ENCODE measurements at regions not wholly inside any gene's neighbourhood (a gene's known extent, or its start where the extent isn't known, plus 50 kb on each side); places are given as distances from the start of the nearest gene placed in this dataset.

GRCh38 chr2:240227538-240228428 is 87.3 kb upstream of the OTOS start:
- TF ChIP-seq CTCF (IDR thresholded peaks at IDR 0.05; ENCODE audit: insufficient read depth, low read depth, low read length) (no peak), EZH2 (IDR thresholded peaks at IDR 0.05; ENCODE audit: insufficient read depth, low read length) (no peak)

All from astrocyte (in vitro differentiated cells and primary cell).